HG03442 (cell line): ENCODE measurements at regions not wholly inside any gene's neighbourhood (a gene's known extent, or its start where the extent isn't known, plus 50 kb on each side); places are given as distances from the start of the nearest gene placed in this dataset.
"Not testable (repeated sequence)": the region's sequence is repeated elsewhere in the genome, so short reads cannot be mapped to it uniquely, and the experiment has no call there.

Experiments
- ATAC-seq: cut with Tn5 transposase; IDR thresholded peaks from one replicate; pipeline ENCODE4 v1.9.1; 2021; ENCODE audit warnings: mild to moderate bottlenecking, moderate library complexity; ENCODE audit not compliant: unreplicated experiment

DNA sequence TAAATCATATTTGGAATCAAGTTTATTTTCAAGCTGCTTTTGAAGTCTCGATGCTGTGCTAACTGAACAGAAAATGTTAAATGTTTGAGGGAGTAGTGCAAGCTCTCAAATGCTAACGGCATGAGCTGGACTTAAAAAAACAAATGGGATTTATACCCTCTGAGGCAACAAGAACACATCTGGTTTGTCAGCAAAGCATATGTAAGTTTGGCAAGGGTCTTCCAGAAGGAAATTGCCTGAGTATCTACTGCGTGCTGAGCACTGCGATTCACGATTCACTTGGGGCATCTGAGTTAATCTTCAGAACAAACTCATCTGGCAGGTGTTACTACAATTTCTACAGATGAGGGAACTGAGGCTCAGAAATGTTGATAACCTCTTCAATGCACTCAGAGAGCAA lies 98.4 kb upstream of the C9orf72 start:
- ATAC-seq: no peak

DNA sequence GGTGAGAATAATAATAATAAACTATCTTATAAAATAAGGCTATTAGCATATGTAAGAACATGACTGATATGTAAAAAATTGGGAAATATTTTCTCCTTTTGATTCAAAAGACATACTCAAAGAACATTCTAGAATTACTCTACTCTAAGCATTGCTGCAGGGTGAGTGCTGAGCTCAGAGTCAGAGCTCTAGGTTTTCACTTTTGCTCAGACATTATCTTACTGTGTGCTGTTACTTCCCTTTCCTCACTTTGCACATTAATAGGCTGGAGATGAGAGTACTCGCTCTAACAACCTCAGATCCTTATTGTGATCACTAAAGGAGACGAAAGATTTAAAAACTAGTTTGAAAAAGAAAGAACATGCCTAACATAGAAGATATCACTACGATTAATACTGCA lies 99.4 kb upstream of the C9orf72 start:
- ATAC-seq: no peak

DNA sequence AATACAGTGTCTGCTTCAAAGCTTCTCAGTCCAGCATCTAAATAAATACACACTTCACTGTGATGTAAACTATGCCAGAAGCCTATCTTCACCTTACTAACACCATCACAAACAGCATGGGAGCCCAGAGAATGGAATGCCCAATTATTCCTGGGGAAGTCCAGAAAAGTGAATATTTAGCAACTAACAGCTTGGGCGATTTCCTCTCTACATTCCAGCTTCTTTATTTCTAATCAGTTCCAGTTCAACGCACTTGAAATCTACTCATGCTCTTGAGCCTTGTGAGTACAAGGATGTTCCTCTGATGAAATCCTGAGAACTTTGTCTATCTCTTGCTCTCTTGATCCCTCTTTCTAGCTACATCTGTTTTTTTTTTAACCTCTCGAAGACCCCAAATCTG lies 100.4 kb upstream of the C9orf72 start:
- ATAC-seq: no peak

DNA sequence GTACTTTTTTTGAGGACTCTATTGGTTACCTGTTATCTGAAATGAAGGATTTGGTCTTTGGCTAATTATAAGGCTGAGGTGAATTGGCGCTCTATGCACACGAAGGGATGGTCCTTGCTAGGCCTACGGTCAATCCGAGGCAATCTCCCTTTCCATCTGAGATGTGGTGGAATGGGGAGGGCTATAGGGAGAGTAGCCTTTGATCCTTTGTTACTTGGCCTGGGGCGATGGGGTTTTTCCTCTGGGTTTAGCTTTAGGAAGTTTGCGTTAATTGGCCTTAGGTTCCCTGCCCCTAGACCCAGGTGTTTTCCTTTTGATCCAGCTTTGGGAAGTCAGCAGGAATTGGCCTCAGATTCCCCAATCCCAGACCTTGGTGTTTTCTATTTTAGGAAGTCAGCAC lies 102.1 kb upstream of the C9orf72 start:
- no peak for ATAC-seq

DNA sequence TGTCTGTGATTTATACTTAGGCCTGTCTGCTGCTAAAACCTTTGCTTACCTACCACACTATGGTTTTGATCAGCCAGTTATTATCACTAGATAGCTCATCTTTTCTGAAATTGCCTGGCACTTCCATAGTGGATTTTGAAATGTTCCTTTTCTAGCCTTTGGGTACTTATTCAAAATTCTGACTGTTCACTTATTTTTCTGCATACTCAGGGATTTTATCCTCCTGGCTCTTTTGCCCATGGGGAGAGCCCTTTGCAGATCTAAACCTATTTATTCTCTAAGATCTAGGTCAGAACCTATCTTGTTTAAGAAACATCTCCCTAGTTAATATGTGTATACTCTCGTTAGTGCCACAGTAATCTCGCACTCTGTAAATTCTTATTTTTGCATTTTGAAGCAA lies 103.5 kb upstream of the C9orf72 start:
- no peak for ATAC-seq

DNA sequence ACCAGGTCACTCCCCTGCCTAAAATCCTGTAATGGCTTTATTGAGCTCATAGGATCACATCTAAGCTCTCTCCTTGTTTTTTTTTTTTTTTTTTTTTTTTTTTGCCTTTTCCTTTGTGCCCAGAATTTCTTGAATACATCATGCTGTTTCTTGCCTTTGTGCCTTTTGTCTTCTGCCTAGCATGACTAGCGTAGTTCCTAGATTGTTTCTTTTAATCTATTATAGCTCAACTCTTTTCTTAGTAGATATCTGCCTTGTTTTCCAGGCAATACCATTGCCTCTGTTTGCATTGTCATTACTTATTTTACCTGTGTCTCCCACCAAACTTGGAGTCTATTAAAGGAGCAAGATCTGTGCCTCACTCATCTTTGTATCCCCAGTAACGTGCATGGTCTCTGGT lies 106.1 kb upstream of the C9orf72 start:
- ATAC-seq: no peak

DNA sequence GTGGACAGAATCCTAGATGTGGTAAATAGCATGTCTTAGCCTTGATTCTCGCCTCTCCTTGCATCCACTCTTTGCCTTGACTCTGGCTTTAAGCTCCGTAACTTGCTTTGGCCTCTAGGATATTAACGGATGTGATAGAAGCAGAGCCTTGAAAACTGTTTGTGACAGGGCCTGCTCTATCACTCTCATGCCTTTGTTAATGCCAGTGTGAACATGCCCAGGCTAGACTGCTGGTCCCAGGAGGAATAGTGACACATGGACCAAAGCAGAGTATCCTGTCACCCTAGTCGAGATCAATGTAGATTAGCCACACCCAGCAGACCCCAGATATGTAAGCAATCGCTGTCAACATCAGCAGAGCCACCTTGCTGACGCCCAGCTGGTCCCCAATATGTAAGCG lies 109.9 kb upstream of the C9orf72 start:
- ATAC-seq: no peak

DNA sequence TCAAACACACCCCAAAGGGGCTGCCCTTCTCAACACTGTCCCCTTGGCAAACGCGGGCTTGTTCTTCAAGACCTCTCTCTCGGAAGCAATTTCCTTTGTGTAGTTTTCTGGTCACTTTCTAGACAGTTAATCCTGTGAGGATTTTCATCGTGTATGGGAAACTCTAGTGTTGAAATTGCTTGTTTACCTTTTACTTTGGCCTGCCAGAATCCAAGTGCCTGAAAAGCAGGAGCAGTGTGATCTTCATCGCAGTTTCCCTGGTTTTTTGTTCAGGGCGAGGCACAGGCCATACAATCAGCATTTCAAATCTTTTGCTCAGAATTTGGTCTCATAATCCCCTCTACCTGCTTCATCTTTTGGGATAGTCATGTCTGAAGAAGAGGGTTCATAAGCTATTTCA lies 115.7 kb upstream of the C9orf72 start:
- ATAC-seq: no peak

DNA sequence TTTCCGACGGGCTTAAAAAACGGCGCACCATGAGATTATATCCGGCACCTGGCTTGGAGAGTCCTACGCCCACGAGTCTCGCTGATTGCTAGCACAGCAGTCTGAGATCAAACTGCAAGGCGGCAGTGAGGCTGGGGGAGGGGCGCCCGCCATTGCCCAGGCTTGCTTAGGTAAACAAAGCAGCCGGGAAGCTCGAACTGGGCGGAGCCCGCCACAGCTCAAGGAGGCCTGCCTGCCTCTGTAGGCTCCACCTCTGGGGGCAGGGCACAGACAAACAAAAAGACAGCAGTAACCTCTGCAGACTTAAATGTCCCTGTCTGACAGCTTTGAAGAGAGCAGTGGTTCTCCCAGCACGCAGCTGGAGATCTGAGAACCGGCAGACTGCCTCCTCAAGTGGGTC lies 117.5 kb upstream of the C9orf72 start:
- not testable (repeated sequence) for ATAC-seq

DNA sequence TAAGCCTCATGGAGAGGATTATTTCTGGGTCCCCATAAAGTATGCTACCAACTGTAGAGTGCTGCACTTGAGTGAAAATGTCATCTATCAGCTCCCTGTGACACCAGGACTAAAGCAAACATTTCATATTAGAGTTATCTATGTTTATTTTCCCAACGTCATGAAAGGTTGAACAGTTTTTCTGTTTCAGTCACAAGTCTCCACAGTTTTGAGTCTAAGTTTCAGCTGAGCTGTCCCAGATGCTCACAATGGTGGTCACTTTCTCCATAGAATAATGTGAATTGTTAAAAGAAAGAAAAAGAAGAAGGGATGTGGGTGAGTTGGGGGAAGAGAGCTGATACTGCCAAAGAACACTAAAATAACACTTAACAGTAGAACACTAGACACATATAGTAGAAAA lies 126.3 kb upstream of the C9orf72 start:
- ATAC-seq: no peak

DNA sequence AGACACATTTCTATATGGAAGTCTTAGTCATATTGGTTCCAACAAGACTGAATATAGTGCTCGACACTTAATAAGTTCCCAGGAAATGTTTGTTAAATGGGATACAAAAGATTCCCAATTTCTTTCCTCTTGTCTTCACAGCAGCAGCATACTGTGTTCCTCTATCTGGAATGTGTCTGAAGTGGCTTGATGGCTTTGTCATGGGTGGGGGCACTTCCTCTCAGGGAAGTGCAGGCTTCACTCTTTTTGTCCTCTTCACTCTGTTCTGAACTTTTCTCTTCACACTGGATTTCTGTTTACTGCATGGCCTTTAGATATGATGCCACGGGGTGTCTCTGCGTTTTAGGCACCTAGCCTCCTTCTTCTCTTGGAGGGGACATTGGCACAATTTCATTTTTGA lies 127.7 kb upstream of the C9orf72 start:
- ATAC-seq: no peak

DNA sequence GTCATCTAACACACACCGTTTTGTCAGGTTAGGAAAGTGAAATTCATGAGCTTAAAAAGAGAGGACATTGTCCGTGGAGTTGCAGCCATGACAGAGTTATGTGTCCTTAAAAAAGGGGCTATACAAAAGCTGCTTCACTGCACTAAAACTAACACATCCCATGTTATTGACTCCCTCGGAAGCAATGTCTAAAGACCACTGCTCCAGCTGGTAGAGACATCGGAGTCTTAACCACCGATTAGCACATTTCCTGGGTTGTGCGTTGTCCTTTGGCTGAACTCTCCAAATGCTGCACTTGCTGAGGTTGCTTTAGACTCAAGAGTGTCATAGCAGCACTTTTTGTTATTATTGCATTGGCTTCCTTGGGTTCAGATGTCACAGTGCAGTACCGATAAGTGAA lies 128.3 kb upstream of the C9orf72 start:
- ATAC-seq: no peak

DNA sequence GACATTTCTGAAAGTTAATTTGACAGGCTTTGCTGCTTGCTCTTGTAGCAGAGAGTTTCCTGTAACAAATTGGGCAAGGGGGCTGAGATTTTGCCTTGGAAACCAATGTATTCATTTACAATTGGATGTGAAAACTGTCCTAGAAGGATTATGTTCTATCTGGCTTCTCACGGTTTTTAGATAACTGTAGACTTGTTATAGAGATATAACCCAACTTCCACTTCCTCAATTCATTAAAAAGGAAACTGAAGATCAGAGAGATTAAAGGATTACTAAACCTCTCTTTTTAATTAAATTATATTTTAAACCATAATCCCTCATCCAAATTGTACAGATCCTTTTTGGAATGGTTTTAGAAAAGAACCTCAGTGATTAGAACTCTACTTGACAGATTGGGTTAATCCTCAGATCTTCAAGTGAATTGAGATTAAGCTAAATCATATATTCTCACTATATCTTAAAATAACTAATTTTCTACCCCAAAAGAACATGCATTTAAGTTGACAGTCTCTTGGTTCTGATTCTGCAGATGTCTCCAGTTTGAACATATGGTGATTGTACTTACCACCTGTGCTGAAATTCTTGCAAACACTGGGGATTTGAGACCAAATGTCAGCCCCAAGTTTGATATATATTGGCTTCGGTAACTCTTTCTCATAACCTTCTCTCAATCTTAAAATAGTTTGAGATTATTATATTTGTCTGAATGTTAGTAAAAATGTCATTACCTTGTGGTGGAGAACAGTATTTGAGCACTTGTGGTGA lies 130.1 kb upstream of the C9orf72 start:
- no peak for ATAC-seq

DNA sequence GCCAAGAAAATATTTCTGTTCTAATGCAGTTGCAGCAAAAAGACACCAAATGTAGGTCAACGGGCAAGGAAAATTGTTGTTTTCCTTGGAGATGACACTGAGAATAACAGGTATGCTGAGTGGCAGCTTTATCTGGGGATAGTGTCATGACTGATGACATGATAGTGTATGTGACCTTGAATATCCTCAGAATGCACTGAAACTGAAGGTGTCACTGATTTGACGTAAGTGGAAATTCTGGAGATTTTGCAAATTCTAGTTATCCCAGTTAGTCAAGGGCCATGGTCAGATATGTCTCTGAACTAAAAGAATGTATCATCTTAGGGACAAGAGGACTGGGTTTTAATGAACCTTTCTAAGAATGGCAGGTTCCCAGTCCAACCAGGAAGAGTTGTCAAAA lies 138.0 kb upstream of the C9orf72 start:
- no peak for ATAC-seq

DNA sequence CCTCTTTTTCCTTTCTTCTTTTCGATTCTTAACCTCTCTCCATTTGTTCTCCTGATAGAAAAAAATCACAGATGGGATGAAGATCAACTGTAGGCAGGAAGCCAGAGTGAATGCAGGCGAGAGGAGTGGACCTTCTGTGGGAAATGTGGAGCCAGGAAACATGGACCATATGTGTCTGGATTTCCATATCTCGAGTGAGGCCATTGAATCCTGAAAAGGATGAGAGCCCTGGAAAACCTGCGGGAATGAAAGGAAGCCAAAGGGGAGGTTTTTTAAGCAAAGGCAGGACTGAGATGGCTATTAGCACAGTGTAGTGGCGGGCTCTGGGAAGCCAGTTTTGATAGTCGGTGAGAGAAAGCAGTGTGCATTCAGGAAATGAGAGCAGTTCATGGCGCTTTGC lies 139.5 kb upstream of the C9orf72 start:
- no peak for ATAC-seq

DNA sequence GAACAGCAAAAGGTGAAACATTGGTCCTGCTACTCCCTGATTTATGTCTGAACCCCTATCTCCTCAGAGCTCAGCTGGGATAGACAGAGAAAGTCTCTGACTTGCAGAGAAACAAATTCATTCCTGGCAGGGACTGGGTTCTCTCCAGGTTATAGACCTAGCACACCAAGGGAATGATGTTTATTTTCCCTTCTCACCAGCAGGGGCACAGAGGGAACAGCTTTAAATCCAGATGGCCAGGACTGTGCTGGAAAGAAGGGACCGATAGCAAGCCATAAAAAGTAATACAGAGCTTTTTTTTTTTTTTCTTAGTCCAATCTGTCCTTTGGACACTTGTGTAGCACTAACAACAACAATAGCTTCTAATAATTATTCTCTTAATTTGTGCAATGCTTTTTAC lies 141.1 kb upstream of the C9orf72 start:
- ATAC-seq: no peak

DNA sequence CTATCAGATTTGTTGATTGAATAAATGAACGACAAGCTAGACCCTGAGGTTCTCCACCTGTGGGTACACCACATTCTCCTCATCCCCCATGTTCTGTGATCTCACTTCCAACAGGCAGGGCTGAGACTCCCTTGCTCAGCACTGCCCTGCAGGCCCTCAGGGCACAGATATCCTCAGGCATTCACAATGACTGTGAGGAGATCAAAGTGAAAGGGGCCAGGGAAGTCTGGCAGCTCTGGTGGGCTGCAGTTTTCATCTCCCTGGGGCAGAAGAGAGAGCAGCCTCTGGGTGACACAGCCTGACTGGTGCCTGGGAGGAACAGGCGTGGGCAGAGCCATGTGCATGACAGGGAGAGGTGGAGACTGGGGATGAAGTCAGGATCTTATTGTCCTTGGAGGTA lies 142.4 kb upstream of the C9orf72 start:
- ATAC-seq: no peak

DNA sequence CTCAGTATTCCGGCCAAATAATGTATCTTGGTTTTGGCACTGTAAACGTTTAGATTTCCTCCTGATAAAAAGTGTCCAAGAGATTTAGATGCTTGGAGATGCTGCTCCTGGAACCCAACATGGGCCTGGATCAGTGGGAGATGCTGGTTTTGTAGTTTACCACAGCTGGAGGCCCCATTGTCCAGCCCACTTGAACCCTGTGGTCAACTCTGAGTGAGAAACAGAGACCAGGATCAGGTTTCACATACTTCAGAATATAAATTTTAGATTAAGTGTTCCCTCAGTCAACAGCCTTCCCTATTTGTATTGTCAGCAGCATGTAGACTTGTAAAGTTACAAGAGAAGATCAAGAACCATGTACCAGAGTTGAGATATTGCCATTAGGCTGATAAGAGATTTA lies 144.7 kb upstream of the C9orf72 start:
- ATAC-seq: no peak

DNA sequence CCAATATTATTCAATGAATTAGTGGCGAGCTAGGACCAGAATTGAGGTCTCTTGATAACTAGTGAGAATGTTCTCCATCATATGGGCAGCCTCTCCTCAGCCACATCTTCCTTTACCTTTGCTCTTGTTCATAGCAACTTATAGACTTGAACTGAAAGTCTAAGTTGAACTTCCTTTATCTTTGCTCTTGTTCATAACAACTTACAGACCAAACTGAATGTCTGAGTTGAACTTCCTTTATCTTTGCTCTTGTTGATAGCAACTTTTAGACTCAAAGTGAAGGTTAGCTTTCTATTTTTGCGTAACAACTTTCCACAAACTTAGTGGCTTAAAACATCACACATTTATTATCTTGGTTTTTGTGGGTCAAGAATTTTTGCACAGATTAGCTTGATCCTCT lies 146.4 kb upstream of the C9orf72 start:
- ATAC-seq: no peak

DNA sequence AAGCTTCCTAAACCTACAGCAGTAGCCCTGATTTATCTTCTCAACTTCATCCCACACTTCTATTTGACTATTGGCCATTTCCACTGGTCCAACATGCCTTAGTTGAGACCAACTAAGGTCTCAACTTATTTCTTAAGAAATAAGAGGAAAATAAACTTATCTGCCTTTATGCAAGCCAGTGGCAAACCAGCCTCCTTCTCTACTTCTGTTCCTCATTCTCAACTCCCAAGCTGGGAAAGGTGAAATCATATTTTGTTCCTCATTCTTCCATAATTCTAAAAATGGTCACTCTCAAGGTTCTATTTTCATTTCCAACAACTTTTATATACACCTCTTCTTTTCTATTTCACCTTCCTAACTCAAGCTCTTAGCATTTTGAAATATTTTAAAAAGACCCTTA lies 149.6 kb upstream of the C9orf72 start:
- ATAC-seq: no peak

DNA sequence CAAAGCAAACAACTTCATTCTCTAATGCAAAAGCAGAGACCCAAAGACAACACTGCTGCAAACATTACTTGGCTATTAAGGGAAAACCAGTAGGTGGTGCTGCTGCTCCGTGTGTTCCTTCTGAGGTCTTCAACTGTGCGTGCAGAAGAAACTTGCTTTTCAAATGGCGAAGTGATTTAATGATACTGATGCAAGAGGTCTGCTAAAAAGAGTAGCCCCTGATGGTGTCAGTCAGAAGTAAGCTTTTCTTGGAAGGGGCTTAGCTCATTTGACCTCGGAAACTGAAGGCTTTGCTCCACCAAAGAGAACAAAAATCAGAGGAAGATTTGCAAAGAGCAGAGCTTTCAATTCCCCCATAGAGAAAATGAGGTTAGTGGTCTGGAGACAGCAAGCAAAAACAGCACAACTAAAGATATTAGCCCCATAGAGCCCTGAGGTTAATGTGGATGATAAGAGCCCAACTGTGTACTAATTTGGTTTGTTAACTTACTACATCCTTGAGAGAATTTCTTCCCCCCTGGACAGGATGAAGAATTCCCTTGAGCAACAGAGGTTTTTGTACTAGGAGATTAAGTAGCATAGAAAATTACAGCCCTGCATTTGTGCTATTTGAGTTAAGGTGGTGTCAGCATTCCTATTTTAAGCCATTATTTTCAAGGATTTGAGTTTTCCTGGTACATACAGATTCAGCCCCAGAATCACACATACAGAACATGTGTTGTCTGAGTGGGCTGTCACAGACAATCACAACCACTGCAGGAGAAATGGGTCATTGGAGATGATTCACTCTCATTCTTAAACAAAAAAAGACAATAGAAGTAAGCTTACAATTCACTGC lies 153.2 kb upstream of the C9orf72 start:
- ATAC-seq: peak; percentile 74

DNA sequence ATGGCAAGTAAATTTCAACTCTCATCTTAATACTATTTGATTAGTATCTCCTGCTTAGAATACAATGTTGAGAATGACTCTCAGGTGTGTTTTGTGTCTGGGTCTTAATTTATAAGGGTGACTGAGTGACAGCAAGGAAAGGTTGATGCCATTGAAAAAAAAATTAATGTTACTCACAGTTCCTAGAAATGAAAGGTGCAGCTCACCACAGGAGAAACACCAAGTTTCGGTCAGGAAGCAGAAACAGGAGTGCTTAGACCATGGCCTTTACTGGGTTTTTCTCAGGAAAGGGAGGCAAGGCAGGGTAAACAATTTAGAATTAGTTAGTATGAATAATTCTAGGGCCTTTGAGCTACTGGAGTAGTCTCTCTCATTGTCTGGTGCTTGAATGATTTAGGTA lies 159.2 kb upstream of the C9orf72 start:
- ATAC-seq: no peak

DNA sequence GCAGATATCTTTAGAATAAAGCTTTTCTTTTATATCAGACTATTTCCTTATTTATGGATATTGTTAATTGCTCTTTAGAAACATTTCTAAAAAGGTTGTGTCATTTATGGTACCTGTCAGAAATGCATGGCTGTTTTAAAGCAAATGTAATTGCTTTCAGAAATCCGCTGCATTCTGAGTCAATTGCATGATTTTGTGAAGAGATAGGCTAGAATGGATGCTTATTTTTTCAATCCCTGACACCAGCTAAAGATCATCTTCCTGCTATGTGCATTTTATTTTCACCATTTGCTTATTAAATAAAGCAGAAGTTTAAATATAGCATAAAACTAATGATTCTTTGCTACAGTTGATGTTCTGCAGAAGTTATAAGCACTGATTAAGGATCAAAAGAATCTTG lies 170.2 kb upstream of the C9orf72 start:
- no peak for ATAC-seq
